ENCODE measurements at regions not wholly inside any gene's neighbourhood (a gene's known extent, or its start where the extent isn't known, plus 50 kb on each side); places are given as distances from the start of the nearest gene placed in this dataset.
"Not testable (repeated sequence)": the region's sequence is repeated elsewhere in the genome, so short reads cannot be mapped to it uniquely, and the experiment has no call there.

DNA sequence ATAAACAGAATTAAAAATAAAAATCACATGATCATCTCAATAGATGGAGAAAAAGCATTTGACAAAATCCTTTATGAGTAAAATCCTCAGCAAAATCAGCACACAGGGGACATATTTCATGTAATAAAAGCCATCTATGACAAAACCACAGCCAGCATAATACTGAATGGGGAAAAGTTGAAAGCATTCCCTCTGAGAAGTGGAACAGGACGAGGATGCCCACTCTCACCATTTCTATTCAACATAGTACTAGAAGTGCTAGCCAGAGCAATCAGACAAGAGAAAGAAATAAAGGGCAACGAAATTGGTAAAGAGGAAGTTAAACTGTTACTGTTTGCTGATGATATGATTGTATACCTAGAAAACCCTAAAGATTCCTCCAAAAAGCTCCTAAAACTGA is 80.5 kb downstream of the TMEM212 start:
- not testable (repeated sequence) for TF ChIP-seq POLR2AphosphoS5 (IDR thresholded peaks at IDR 0.05; ENCODE audit: borderline replicate concordance, low read depth, low read length); EZH2 (IDR thresholded peaks at IDR 0.05); FOXP2 (optimal IDR thresholded peaks at IDR 0.05; ENCODE audit: control extremely low read depth, extremely low read length, insufficient read depth)
